Right lobe of liver (tissue), 4 donors: ENCODE measurements at regions not wholly inside any gene's neighbourhood (a gene's known extent, or its start where the extent isn't known, plus 50 kb on each side); places are given as distances from the start of the nearest gene placed in this dataset.

Experiments used
- POLR2A ChIP-seq: fragments of 450-650 bp; IDR thresholded peaks from one replicate; pipeline ENCODE4 v1.6.1; 2017; ENCODE audit warnings: antibody characterized with exemption, mild to moderate bottlenecking
- TF ChIP-seq, protein P1 (sequence below), 4 donors: fragments of 200-600 bp in 3 of 4; fragments of 450-650 bp in 1 of 4; IDR thresholded peaks; one replicate each; pipeline versions ENCODE4 v1.5.1 to v1.8.0; 2016 to 2022; ENCODE audit warnings: antibody characterized with exemption in 4 of 4, mild to moderate bottlenecking in 2 of 4
- donor health status: DM: no; HTN: no; CAD: no.
- donor health status: DM: no; HTN: no; CAD: no.
- donor health status: DM: no; HTN: yes; CAD: no.

DNA sequence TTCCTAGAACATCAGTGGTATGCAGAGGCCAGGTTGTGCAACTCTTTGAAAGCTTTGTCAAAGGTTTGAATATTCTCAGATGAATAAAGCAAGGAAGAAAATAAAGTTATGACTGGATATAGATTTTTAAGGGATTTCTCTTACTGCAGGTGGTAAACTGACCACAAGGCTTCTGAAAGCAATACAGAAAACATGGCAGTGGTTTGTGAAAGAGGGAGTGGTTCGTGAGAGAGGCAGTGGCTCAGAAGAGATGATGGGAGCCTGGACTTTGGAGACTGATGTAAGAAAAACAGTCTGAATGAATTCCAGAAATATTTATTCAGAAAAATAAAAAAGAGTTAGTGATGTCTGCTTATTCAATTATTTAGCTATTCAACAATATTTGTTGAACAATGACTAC, 380.4 kb upstream of the CTNND2 start:
- TF ChIP-seq, protein P1, sequence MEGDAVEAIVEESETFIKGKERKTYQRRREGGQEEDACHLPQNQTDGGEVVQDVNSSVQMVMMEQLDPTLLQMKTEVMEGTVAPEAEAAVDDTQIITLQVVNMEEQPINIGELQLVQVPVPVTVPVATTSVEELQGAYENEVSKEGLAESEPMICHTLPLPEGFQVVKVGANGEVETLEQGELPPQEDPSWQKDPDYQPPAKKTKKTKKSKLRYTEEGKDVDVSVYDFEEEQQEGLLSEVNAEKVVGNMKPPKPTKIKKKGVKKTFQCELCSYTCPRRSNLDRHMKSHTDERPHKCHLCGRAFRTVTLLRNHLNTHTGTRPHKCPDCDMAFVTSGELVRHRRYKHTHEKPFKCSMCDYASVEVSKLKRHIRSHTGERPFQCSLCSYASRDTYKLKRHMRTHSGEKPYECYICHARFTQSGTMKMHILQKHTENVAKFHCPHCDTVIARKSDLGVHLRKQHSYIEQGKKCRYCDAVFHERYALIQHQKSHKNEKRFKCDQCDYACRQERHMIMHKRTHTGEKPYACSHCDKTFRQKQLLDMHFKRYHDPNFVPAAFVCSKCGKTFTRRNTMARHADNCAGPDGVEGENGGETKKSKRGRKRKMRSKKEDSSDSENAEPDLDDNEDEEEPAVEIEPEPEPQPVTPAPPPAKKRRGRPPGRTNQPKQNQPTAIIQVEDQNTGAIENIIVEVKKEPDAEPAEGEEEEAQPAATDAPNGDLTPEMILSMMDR (IDR thresholded peaks at IDR 0.05) = no peak
- TF ChIP-seq POLR2A = no peak
